ENCODE measurements at regions not wholly inside any gene's neighbourhood (a gene's known extent, or its start where the extent isn't known, plus 50 kb on each side); places are given as distances from the start of the nearest gene placed in this dataset.

GRCh38 chr14:30417999-30418398, 141.0 kb upstream of the G2E3 start:
- no peak for TF ChIP-seq EZH2 (optimal IDR thresholded peaks at IDR 0.05; ENCODE audit: low read depth, low read length)
- no peak for TF ChIP-seq CTCF (IDR thresholded peaks at IDR 0.05; ENCODE audit: low read length)
